ENCODE measurements at regions not wholly inside any gene's neighbourhood (a gene's known extent, or its start where the extent isn't known, plus 50 kb on each side); places are given as distances from the start of the nearest gene placed in this dataset.

DNA sequence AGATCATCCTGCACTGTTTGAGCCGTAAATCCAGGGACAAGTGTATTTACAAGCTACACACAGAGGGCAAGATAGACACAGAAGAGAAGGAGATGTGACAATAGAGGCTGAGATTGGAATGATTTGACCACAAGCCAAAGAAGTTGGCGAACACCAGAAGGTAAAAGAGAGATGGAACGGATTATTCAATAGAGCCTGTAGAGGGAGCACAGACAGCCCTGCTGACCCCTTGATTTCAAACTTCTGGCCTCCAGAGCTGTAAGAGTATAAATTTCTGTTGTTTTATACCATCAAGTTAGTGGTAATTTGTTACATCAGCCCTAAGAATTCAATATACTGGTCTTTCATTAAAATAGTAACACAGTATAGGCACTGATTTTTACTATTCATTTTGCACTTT is 447.8 kb downstream of the FAT4 start:
- Histone ChIP-seq H3K4me1 (ENCODE audit: control insufficient read depth in 4 of 4, insufficient read depth in 4 of 4, low read length in 3 of 4) (no peaks in the 10 kb centered on the region), H3K36me3 (ENCODE audit: control insufficient read depth in 4 of 4, insufficient read depth in 3 of 4, low read depth in 1 of 4, low read length in 3 of 4) (no peaks in the 10 kb centered on the region), H3K4me3 (ENCODE audit: low read depth in 1 of 3, low read length in 3 of 3) (no peak overlapping the region), H3K27me3 (ENCODE audit: control insufficient read depth in 4 of 4, insufficient read depth in 4 of 4, low read length in 3 of 4) (peaks cover 0 to 4% (median 0%) of the 10 kb centered on the region in 4 donors), H3K27ac (ENCODE audit: low read depth in 1 of 2, low read length in 2 of 2) (no peak overlapping the region), H3K9ac (ENCODE audit: low read depth in 1 of 2, low read length in 2 of 2) (no peak overlapping the region), H3K9me3 (ENCODE audit: control insufficient read depth in 4 of 4, low read length in 3 of 4) (no peaks in the 10 kb centered on the region)
- DNase-seq (ENCODE audit: low spot score) = no peak
- WGBS = 79% methylated on average over 3 of the region's 3 CpGs
- no peak for TF ChIP-seq FOXA2 (IDR thresholded peaks at IDR 0.05)
- TF ChIP-seq JUND (IDR thresholded peaks at IDR 0.05) = no peak
- no peak for TF ChIP-seq RXRA (IDR thresholded peaks at IDR 0.05)

- no peak overlapping the region for H3K27ac ChIP-seq (ENCODE audit: low read depth in 1 of 2, low read length in 2 of 2)
- H3K9me3 ChIP-seq (ENCODE audit: control insufficient read depth in 4 of 4, low read length in 3 of 4) = no peaks in the 10 kb centered on the region
- H3K27me3 ChIP-seq (ENCODE audit: control insufficient read depth in 4 of 4, insufficient read depth in 4 of 4, low read length in 3 of 4) = no peaks in the 10 kb centered on the region
- TF ChIP-seq FOXA1 (IDR thresholded peaks at IDR 0.05) = no peak
- H3K9ac ChIP-seq (ENCODE audit: low read depth in 1 of 2, low read length in 2 of 2) = no peak overlapping the region
- no peaks in the 10 kb centered on the region for H3K4me1 ChIP-seq (ENCODE audit: control insufficient read depth in 4 of 4, insufficient read depth in 4 of 4, low read length in 3 of 4)
- no peak overlapping the region for H3K4me3 ChIP-seq (ENCODE audit: low read depth in 1 of 3, low read length in 3 of 3)
- no peaks in the 10 kb centered on the region for H3K36me3 ChIP-seq (ENCODE audit: control insufficient read depth in 4 of 4, insufficient read depth in 3 of 4, low read depth in 1 of 4, low read length in 3 of 4)
- DNase-seq (ENCODE audit: low spot score) = no peak
These were observed 451.2 kb downstream of the FAT4 start for GRCh38 chr4:125765941-125766340.

DNA sequence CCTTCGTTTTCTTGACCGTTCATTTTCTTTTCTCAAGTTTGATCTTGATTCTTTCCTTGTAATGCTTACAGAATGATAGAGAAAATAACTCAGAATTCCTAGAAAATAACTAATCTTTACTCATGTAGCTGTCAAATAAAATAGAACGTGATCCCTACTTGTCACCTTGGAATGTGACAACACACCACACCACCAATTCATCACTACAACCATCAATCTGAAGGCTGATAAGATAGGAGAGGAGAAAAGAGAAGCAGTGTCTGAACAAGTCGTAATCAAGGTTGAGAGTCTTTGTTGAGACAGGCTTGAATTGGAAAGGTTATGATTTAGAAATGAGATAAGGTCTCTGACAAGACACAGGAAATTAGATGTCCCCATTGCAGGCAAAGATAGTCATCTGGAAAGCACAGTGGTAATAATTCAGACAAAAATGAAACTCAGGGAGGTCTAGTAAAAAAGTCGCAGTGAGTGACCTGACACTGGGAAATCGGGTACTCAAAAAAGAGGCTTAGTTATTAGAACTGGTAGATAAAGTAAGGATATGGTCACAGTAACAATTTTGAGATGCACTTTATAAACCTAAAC is 456.2 kb downstream of the FAT4 start:
- Histone ChIP-seq H3K27ac (ENCODE audit: low read depth in 1 of 2, low read length in 2 of 2) (no peak overlapping the region), H3K9me3 (ENCODE audit: control insufficient read depth in 4 of 4, low read length in 3 of 4) (no peaks in the 10 kb centered on the region), H3K4me1 (ENCODE audit: control insufficient read depth in 4 of 4, insufficient read depth in 4 of 4, low read length in 3 of 4) (no peaks in the 10 kb centered on the region), H3K4me3 (ENCODE audit: low read depth in 1 of 3, low read length in 3 of 3) (no peak overlapping the region), H3K27me3 (ENCODE audit: control insufficient read depth in 4 of 4, insufficient read depth in 4 of 4, low read length in 3 of 4) (no peaks in the 10 kb centered on the region), H3K9ac (ENCODE audit: low read depth in 1 of 2, low read length in 2 of 2) (no peak overlapping the region), H3K36me3 (ENCODE audit: control insufficient read depth in 4 of 4, insufficient read depth in 3 of 4, low read depth in 1 of 4, low read length in 3 of 4) (no peaks in the 10 kb centered on the region)
- TF ChIP-seq MAX (IDR thresholded peaks at IDR 0.05) (no peak), ATF3 (IDR thresholded peaks at IDR 0.05) (no peak), HNF4A (conservative IDR thresholded peaks at IDR 0.05) (no peak), RXRA (IDR thresholded peaks at IDR 0.05) (no peak)
- DNase-seq (ENCODE audit: low spot score) = no peak
- WGBS = 69% methylated on average over 6 of the region's 6 CpGs

- H3K4me3 ChIP-seq (ENCODE audit: low read depth in 1 of 3, low read length in 3 of 3) = no peak overlapping the region
- TF ChIP-seq SP1 (IDR thresholded peaks at IDR 0.05) = no peak
- no peak for TF ChIP-seq YY1 (IDR thresholded peaks at IDR 0.05)
- TF ChIP-seq, protein P1, sequence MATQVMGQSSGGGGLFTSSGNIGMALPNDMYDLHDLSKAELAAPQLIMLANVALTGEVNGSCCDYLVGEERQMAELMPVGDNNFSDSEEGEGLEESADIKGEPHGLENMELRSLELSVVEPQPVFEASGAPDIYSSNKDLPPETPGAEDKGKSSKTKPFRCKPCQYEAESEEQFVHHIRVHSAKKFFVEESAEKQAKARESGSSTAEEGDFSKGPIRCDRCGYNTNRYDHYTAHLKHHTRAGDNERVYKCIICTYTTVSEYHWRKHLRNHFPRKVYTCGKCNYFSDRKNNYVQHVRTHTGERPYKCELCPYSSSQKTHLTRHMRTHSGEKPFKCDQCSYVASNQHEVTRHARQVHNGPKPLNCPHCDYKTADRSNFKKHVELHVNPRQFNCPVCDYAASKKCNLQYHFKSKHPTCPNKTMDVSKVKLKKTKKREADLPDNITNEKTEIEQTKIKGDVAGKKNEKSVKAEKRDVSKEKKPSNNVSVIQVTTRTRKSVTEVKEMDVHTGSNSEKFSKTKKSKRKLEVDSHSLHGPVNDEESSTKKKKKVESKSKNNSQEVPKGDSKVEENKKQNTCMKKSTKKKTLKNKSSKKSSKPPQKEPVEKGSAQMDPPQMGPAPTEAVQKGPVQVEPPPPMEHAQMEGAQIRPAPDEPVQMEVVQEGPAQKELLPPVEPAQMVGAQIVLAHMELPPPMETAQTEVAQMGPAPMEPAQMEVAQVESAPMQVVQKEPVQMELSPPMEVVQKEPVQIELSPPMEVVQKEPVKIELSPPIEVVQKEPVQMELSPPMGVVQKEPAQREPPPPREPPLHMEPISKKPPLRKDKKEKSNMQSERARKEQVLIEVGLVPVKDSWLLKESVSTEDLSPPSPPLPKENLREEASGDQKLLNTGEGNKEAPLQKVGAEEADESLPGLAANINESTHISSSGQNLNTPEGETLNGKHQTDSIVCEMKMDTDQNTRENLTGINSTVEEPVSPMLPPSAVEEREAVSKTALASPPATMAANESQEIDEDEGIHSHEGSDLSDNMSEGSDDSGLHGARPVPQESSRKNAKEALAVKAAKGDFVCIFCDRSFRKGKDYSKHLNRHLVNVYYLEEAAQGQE (IDR thresholded peaks at IDR 0.05) = no peak
- no peak overlapping the region for H3K27ac ChIP-seq (ENCODE audit: low read depth in 1 of 2, low read length in 2 of 2)
- no peaks in the 10 kb centered on the region for H3K27me3 ChIP-seq (ENCODE audit: control insufficient read depth in 4 of 4, insufficient read depth in 4 of 4, low read length in 3 of 4)
- H3K9ac ChIP-seq (ENCODE audit: low read depth in 1 of 2, low read length in 2 of 2) = no peak overlapping the region
- H3K4me1 ChIP-seq (ENCODE audit: control insufficient read depth in 4 of 4, insufficient read depth in 4 of 4, low read length in 3 of 4) = no peaks in the 10 kb centered on the region
- no peak for DNase-seq (ENCODE audit: low spot score)
- WGBS = 80% methylated on average over 1 of the region's 1 CpG
- H3K9me3 ChIP-seq (ENCODE audit: control insufficient read depth in 4 of 4, low read length in 3 of 4) = no peaks in the 10 kb centered on the region
- no peaks in the 10 kb centered on the region for H3K36me3 ChIP-seq (ENCODE audit: control insufficient read depth in 4 of 4, insufficient read depth in 3 of 4, low read depth in 1 of 4, low read length in 3 of 4)
These were observed 457.9 kb downstream of the FAT4 start for GRCh38 chr4:125772680-125773079.
